Activated T-helper 2 cell treated with anti-CD3 and anti-CD28 coated beads, Interferon-gamma antibody, Interleukin-2, Interleukin-4, amounts not matched to agents 10 μg/mL and 5 μg/mL and 100 μg/mL, durations not matched to agents 14 hours and 24 hours and 36 hours (primary cell): ENCODE measurements at regions not wholly inside any gene's neighbourhood (a gene's known extent, or its start where the extent isn't known, plus 50 kb on each side); places are given as distances from the start of the nearest gene placed in this dataset.

Source experiments
- DNase-seq: peaks from one replicate; pipeline ENCODE4 v3.0.0; 2021; ENCODE audit warnings: low spot score
- H3K27ac Mint-ChIP-seq: one replicate; pipeline ENCODE4 v1.8.0; 2021; ENCODE audit warnings: mixed read lengths
- H3K27me3 Mint-ChIP-seq: one replicate; pipeline ENCODE4 v1.8.0; 2021; ENCODE audit warnings: low read depth, mixed read lengths
- H3K36me3 Mint-ChIP-seq: one replicate; pipeline ENCODE4 v1.8.0; 2021; ENCODE audit warnings: low read depth, mixed read lengths
- H3K4me1 Mint-ChIP-seq: one replicate; pipeline ENCODE4 v1.8.0; 2021; ENCODE audit warnings: low read depth, mixed read lengths
- H3K4me3 Mint-ChIP-seq: one replicate; pipeline ENCODE4 v1.8.0; 2021; ENCODE audit warnings: low read depth, mild to moderate bottlenecking, moderate library complexity, mixed read lengths
- H3K9me3 Mint-ChIP-seq: one replicate; pipeline ENCODE4 v1.8.0; 2021; ENCODE audit warnings: mixed read lengths
- intact Hi-C: fragments of 100-400 bp; cut with micrococcal nuclease; formaldehyde crosslinking; loops from one replicate; pipeline ENCODE4 v1.15.1; 2023

GRCh38 chr2:129367107-129367506, 612.4 kb upstream of the RAB6C start:
- Mint-ChIP-seq H3K36me3 (no peaks in the 10 kb centered on the region), H3K27ac (no peak overlapping the region), H3K4me1 (no peaks in the 10 kb centered on the region), H3K4me3 (no peak overlapping the region), H3K27me3 (no peaks in the 10 kb centered on the region), H3K9me3 (no peaks in the 10 kb centered on the region)
- no peak for DNase-seq
- intact Hi-C loops, result no loop called here

- Mint-ChIP-seq H3K27ac (no peak overlapping the region), H3K36me3 (no peaks in the 10 kb centered on the region), H3K4me1 (no peaks in the 10 kb centered on the region), H3K27me3 (no peaks in the 10 kb centered on the region), H3K9me3 (no peaks in the 10 kb centered on the region), H3K4me3 (no peak overlapping the region)
- no peak for DNase-seq
- intact Hi-C loops, result no loop called here
Observed at GRCh38 chr2:129369437-129369836, 610.0 kb upstream of the RAB6C start.

GRCh38 chr2:129374452-129374851, 605.0 kb upstream of the RAB6C start:
- DNase-seq, result no peak
- Mint-ChIP-seq H3K9me3 (no peaks in the 10 kb centered on the region), H3K4me3 (no peak overlapping the region), H3K27ac (no peak overlapping the region), H3K27me3 (no peaks in the 10 kb centered on the region), H3K4me1 (no peaks in the 10 kb centered on the region), H3K36me3 (no peaks in the 10 kb centered on the region)
- intact Hi-C loops, result no loop called here

GRCh38 chr2:129375632-129376425, 603.6 kb upstream of the RAB6C start:
- H3K4me3 Mint-ChIP-seq, result no peak overlapping the region
- H3K4me1 Mint-ChIP-seq, result no peaks in the 10 kb centered on the region
- no peak overlapping the region for H3K27ac Mint-ChIP-seq

GRCh38 chr2:129376426-129377077, 602.9 kb upstream of the RAB6C start:
- Mint-ChIP-seq H3K27me3 (no peaks in the 10 kb centered on the region), H3K9me3 (no peaks in the 10 kb centered on the region), H3K4me3 (no peak overlapping the region), H3K27ac (no peak overlapping the region), H3K4me1 (no peaks in the 10 kb centered on the region), H3K36me3 (no peaks in the 10 kb centered on the region)
- DNase-seq, result no peak
- intact Hi-C loops, result no loop called here

More at GRCh38 chr2:129375632-129376425, 603.6 kb upstream of the RAB6C start:
- DNase-seq, result no peak
- Mint-ChIP-seq H3K27me3 (no peaks in the 10 kb centered on the region), H3K36me3 (no peaks in the 10 kb centered on the region), H3K9me3 (no peaks in the 10 kb centered on the region)
- intact Hi-C loops, result no loop called here

GRCh38 chr2:129377078-129377469, 602.4 kb upstream of the RAB6C start:
- Mint-ChIP-seq H3K27me3 (no peaks in the 10 kb centered on the region), H3K27ac (no peak overlapping the region), H3K36me3 (no peaks in the 10 kb centered on the region), H3K4me1 (no peaks in the 10 kb centered on the region), H3K4me3 (no peak overlapping the region), H3K9me3 (peaks cover 3% of the 10 kb centered on the region)
- intact Hi-C loops, result no loop called here
- DNase-seq, result no peak

GRCh38 chr2:129378186-129378585, 601.3 kb upstream of the RAB6C start:
- intact Hi-C loops, result no loop called here
- H3K9me3 Mint-ChIP-seq, result peaks cover 9% of the 10 kb centered on the region
- no peaks in the 10 kb centered on the region for H3K27me3 Mint-ChIP-seq
- no peak overlapping the region for H3K27ac Mint-ChIP-seq
- no peak for DNase-seq
- no peaks in the 10 kb centered on the region for H3K4me1 Mint-ChIP-seq
- H3K36me3 Mint-ChIP-seq, result no peaks in the 10 kb centered on the region
- H3K4me3 Mint-ChIP-seq, result no peak overlapping the region

GRCh38 chr2:129379411-129379810, 600.1 kb upstream of the RAB6C start:
- Mint-ChIP-seq H3K4me3 (no peak overlapping the region), H3K9me3 (peaks cover 9% of the 10 kb centered on the region), H3K27me3 (no peaks in the 10 kb centered on the region), H3K4me1 (no peaks in the 10 kb centered on the region), H3K36me3 (no peaks in the 10 kb centered on the region), H3K27ac (no peak overlapping the region)
- intact Hi-C loops, result no loop called here
- DNase-seq, result no peak

GRCh38 chr2:129381789-129382188, 597.7 kb upstream of the RAB6C start:
- DNase-seq, result no peak
- H3K4me1 Mint-ChIP-seq, result no peaks in the 10 kb centered on the region
- intact Hi-C loops, result no loop called here

GRCh38 chr2:129388870-129389269, 590.6 kb upstream of the RAB6C start:
- no peak overlapping the region for H3K4me3 Mint-ChIP-seq
- intact Hi-C loops, result no loop called here
- no peaks in the 10 kb centered on the region for H3K27me3 Mint-ChIP-seq
- no peaks in the 10 kb centered on the region for H3K36me3 Mint-ChIP-seq
- no peak overlapping the region for H3K27ac Mint-ChIP-seq
- H3K4me1 Mint-ChIP-seq, result no peaks in the 10 kb centered on the region
- no peak for DNase-seq
- no peaks in the 10 kb centered on the region for H3K9me3 Mint-ChIP-seq

More at GRCh38 chr2:129381789-129382188, 597.7 kb upstream of the RAB6C start:
- H3K27ac Mint-ChIP-seq, result no peak overlapping the region
- H3K36me3 Mint-ChIP-seq, result no peaks in the 10 kb centered on the region
- H3K4me3 Mint-ChIP-seq, result no peak overlapping the region
- H3K27me3 Mint-ChIP-seq, result no peaks in the 10 kb centered on the region
- H3K9me3 Mint-ChIP-seq, result peaks cover 9% of the 10 kb centered on the region

GRCh38 chr2:129393816-129394215, 585.6 kb upstream of the RAB6C start:
- DNase-seq, result no peak
- no peaks in the 10 kb centered on the region for H3K27me3 Mint-ChIP-seq
- no peaks in the 10 kb centered on the region for H3K36me3 Mint-ChIP-seq
- no peaks in the 10 kb centered on the region for H3K4me1 Mint-ChIP-seq
- intact Hi-C loops, result no loop called here
- no peak overlapping the region for H3K27ac Mint-ChIP-seq
- H3K4me3 Mint-ChIP-seq, result no peak overlapping the region
- H3K9me3 Mint-ChIP-seq, result no peaks in the 10 kb centered on the region

GRCh38 chr2:129396980-129397599, 582.4 kb upstream of the RAB6C start:
- H3K27ac Mint-ChIP-seq, result no peak overlapping the region
- intact Hi-C loops, result no loop called here
- no peaks in the 10 kb centered on the region for H3K36me3 Mint-ChIP-seq
- DNase-seq, result no peak
- no peak overlapping the region for H3K4me3 Mint-ChIP-seq
- no peaks in the 10 kb centered on the region for H3K9me3 Mint-ChIP-seq
- no peaks in the 10 kb centered on the region for H3K4me1 Mint-ChIP-seq
- no peaks in the 10 kb centered on the region for H3K27me3 Mint-ChIP-seq

GRCh38 chr2:129400826-129401225, 578.6 kb upstream of the RAB6C start:
- no peak for DNase-seq
- H3K27ac Mint-ChIP-seq, result no peak overlapping the region
- intact Hi-C loops, result no loop called here
- H3K9me3 Mint-ChIP-seq, result no peaks in the 10 kb centered on the region
- H3K36me3 Mint-ChIP-seq, result no peaks in the 10 kb centered on the region
- H3K27me3 Mint-ChIP-seq, result no peaks in the 10 kb centered on the region
- no peak overlapping the region for H3K4me3 Mint-ChIP-seq
- H3K4me1 Mint-ChIP-seq, result no peaks in the 10 kb centered on the region
